ENCODE measurements at regions not wholly inside any gene's neighbourhood (a gene's known extent, or its start where the extent isn't known, plus 50 kb on each side); places are given as distances from the start of the nearest gene placed in this dataset.

- no peak for ATAC-seq (ENCODE audit: low read depth)
- H3K27me3 ChIP-seq (ENCODE audit: insufficient read depth, poor library complexity, severe bottlenecking): no peaks in the 10 kb centered on the region
- H3K27ac ChIP-seq (ENCODE audit: poor library complexity, severe bottlenecking): no peak overlapping the region
- H3K4me1 ChIP-seq (ENCODE audit: insufficient read depth, poor library complexity, severe bottlenecking): peaks cover 15% of the 10 kb centered on the region
- H3K4me3 ChIP-seq (ENCODE audit: severe bottlenecking): no peak overlapping the region
- no peaks in the 10 kb centered on the region for H3K36me3 ChIP-seq (ENCODE audit: low read depth)
- no peak for TF ChIP-seq CTCF (IDR thresholded peaks at IDR 0.05; ENCODE audit: poor library complexity, severe bottlenecking)
- no peaks in the 10 kb centered on the region for H3K9me3 ChIP-seq (ENCODE audit: severe bottlenecking)
- no peak for DNase-seq (ENCODE audit: low spot score)
These were observed 119.8 kb upstream of the ATP8B1 start for GRCh38 chr18:57922885-57923284.

- H3K27ac ChIP-seq (ENCODE audit: poor library complexity, severe bottlenecking): no peak overlapping the region
- no peaks in the 10 kb centered on the region for H3K9me3 ChIP-seq (ENCODE audit: severe bottlenecking)
- no peak for ATAC-seq (ENCODE audit: low read depth)
- no peak overlapping the region for H3K4me3 ChIP-seq (ENCODE audit: severe bottlenecking)
- DNase-seq (ENCODE audit: low spot score): no peak
- no peaks in the 10 kb centered on the region for H3K36me3 ChIP-seq (ENCODE audit: low read depth)
- peaks cover 15% of the 10 kb centered on the region for H3K4me1 ChIP-seq (ENCODE audit: insufficient read depth, poor library complexity, severe bottlenecking)
- H3K27me3 ChIP-seq (ENCODE audit: insufficient read depth, poor library complexity, severe bottlenecking): no peaks in the 10 kb centered on the region
- no peak for TF ChIP-seq CTCF (IDR thresholded peaks at IDR 0.05; ENCODE audit: poor library complexity, severe bottlenecking)
These were observed 118.6 kb upstream of the ATP8B1 start for GRCh38 chr18:57921708-57922107.

- ATAC-seq (ENCODE audit: low read depth): no peak
- Histone ChIP-seq H3K4me1 (ENCODE audit: insufficient read depth, poor library complexity, severe bottlenecking) (peaks cover 2% of the 10 kb centered on the region), H3K27ac (ENCODE audit: poor library complexity, severe bottlenecking) (no peak overlapping the region), H3K27me3 (ENCODE audit: insufficient read depth, poor library complexity, severe bottlenecking) (no peaks in the 10 kb centered on the region), H3K4me3 (ENCODE audit: severe bottlenecking) (no peak overlapping the region), H3K9me3 (ENCODE audit: severe bottlenecking) (no peaks in the 10 kb centered on the region), H3K36me3 (ENCODE audit: low read depth) (no peaks in the 10 kb centered on the region)
- no peak for TF ChIP-seq CTCF (IDR thresholded peaks at IDR 0.05; ENCODE audit: poor library complexity, severe bottlenecking)
- DNase-seq (ENCODE audit: low spot score): no peak
These were observed 116.9 kb upstream of the ATP8B1 start for GRCh38 chr18:57920036-57920435.

GRCh38 chr18:57918601-57919000 is 115.5 kb upstream of the ATP8B1 start:
- no peak for ATAC-seq (ENCODE audit: low read depth)

More at GRCh38 chr18:57918601-57919000, 115.5 kb upstream of the ATP8B1 start:
- no peak overlapping the region for H3K4me3 ChIP-seq (ENCODE audit: severe bottlenecking)
- H3K4me1 ChIP-seq (ENCODE audit: insufficient read depth, poor library complexity, severe bottlenecking): no peaks in the 10 kb centered on the region
- TF ChIP-seq CTCF (IDR thresholded peaks at IDR 0.05; ENCODE audit: poor library complexity, severe bottlenecking): no peak
- H3K9me3 ChIP-seq (ENCODE audit: severe bottlenecking): no peaks in the 10 kb centered on the region
- no peak overlapping the region for H3K27ac ChIP-seq (ENCODE audit: poor library complexity, severe bottlenecking)
- no peaks in the 10 kb centered on the region for H3K36me3 ChIP-seq (ENCODE audit: low read depth)
- DNase-seq (ENCODE audit: low spot score): no peak
- H3K27me3 ChIP-seq (ENCODE audit: insufficient read depth, poor library complexity, severe bottlenecking): no peaks in the 10 kb centered on the region
